ENCODE measurements at regions not wholly inside any gene's neighbourhood (a gene's known extent, or its start where the extent isn't known, plus 50 kb on each side); places are given as distances from the start of the nearest gene placed in this dataset.

GRCh38 chr3:67198374-67198773, 200.3 kb downstream of the KBTBD8 start:
- Histone ChIP-seq H3K27ac (ENCODE audit: low read depth in 1 of 2, low read length in 2 of 2) (no peak overlapping the region), H3K27me3 (ENCODE audit: control insufficient read depth in 4 of 4, insufficient read depth in 4 of 4, low read length in 3 of 4) (no peaks in the 10 kb centered on the region), H3K9ac (ENCODE audit: low read depth in 1 of 2, low read length in 2 of 2) (no peak overlapping the region), H3K4me3 (ENCODE audit: low read depth in 1 of 3, low read length in 3 of 3) (no peak overlapping the region), H3K36me3 (ENCODE audit: control insufficient read depth in 4 of 4, insufficient read depth in 3 of 4, low read depth in 1 of 4, low read length in 3 of 4) (no peaks in the 10 kb centered on the region), H3K4me1 (ENCODE audit: control insufficient read depth in 4 of 4, insufficient read depth in 4 of 4, low read length in 3 of 4) (no peaks in the 10 kb centered on the region), H3K9me3 (ENCODE audit: control insufficient read depth in 4 of 4, low read length in 3 of 4) (no peaks in the 10 kb centered on the region)
- TF ChIP-seq GABPA (IDR thresholded peaks at IDR 0.05 in 1 of 2, conservative IDR thresholded peaks at IDR 0.05 in 1 of 2) (no peak), SP1 (IDR thresholded peaks at IDR 0.05) (no peak), ATF3 (IDR thresholded peaks at IDR 0.05) (no peak), EGR1 (IDR thresholded peaks at IDR 0.05; ENCODE audit: low read depth in 2 of 2) (no peak), NR2F2 (IDR thresholded peaks at IDR 0.05) (no peak), ZBTB33 (IDR thresholded peaks at IDR 0.05) (no peak), MAX (IDR thresholded peaks at IDR 0.05) (no peak), FOXA2 (IDR thresholded peaks at IDR 0.05) (no peak), RXRA (IDR thresholded peaks at IDR 0.05) (no peak), CTCF (IDR thresholded peaks at IDR 0.05; ENCODE audit: low read depth, low read length, missing input control) (no peak), YY1 (IDR thresholded peaks at IDR 0.05) (no peak), TAF1 (conservative IDR thresholded peaks at IDR 0.05) (no peak), HNF4A (conservative IDR thresholded peaks at IDR 0.05) (no peak), REST (IDR thresholded peaks at IDR 0.05) (no peak), FOXA1 (IDR thresholded peaks at IDR 0.05) (no peak), JUND (IDR thresholded peaks at IDR 0.05) (no peak), HNF4G (IDR thresholded peaks at IDR 0.05) (no peak)
- DNase-seq (ENCODE audit: low spot score) = no peak
- 86% methylated on average over 1 of the region's 1 CpG for WGBS

- H3K4me3 ChIP-seq (ENCODE audit: low read depth in 1 of 3, low read length in 3 of 3) = no peak overlapping the region
- H3K9ac ChIP-seq (ENCODE audit: low read depth in 1 of 2, low read length in 2 of 2) = no peak overlapping the region
- H3K9me3 ChIP-seq (ENCODE audit: control insufficient read depth in 4 of 4, low read length in 3 of 4) = no peaks in the 10 kb centered on the region
- H3K36me3 ChIP-seq (ENCODE audit: control insufficient read depth in 4 of 4, insufficient read depth in 3 of 4, low read depth in 1 of 4, low read length in 3 of 4) = no peaks in the 10 kb centered on the region
- no peaks in the 10 kb centered on the region for H3K4me1 ChIP-seq (ENCODE audit: control insufficient read depth in 4 of 4, insufficient read depth in 4 of 4, low read length in 3 of 4)
- no peak for DNase-seq (ENCODE audit: low spot score)
- no peak overlapping the region for H3K27ac ChIP-seq (ENCODE audit: low read depth in 1 of 2, low read length in 2 of 2)
- H3K27me3 ChIP-seq (ENCODE audit: control insufficient read depth in 4 of 4, insufficient read depth in 4 of 4, low read length in 3 of 4) = no peaks in the 10 kb centered on the region
- TF ChIP-seq NR2F2 (IDR thresholded peaks at IDR 0.05) (no peak), CTCF (IDR thresholded peaks at IDR 0.05; ENCODE audit: low read depth, low read length, missing input control) (no peak), GABPA (IDR thresholded peaks at IDR 0.05 in 1 of 2, conservative IDR thresholded peaks at IDR 0.05 in 1 of 2) (no peak), REST (IDR thresholded peaks at IDR 0.05) (no peak), FOXA2 (IDR thresholded peaks at IDR 0.05) (no peak), RAD21 (IDR thresholded peaks at IDR 0.05) (no peak)
Observed at GRCh38 chr3:67200618-67201017, 202.5 kb downstream of the KBTBD8 start.
